NCI-H2227 (cell line): ENCODE measurements at regions not wholly inside any gene's neighbourhood (a gene's known extent, or its start where the extent isn't known, plus 50 kb on each side); places are given as distances from the start of the nearest gene placed in this dataset.

Experiments
- DNase-seq: peaks from one replicate; lab custom pipeline; 2025; ENCODE audit not compliant: unreplicated experiment; lab: John Stamatoyannopoulos, UW

GRCh38 chrX:4932790-4933189 lies 1219.3 kb upstream of the PRKX start:
- no peak for DNase-seq

DNA sequence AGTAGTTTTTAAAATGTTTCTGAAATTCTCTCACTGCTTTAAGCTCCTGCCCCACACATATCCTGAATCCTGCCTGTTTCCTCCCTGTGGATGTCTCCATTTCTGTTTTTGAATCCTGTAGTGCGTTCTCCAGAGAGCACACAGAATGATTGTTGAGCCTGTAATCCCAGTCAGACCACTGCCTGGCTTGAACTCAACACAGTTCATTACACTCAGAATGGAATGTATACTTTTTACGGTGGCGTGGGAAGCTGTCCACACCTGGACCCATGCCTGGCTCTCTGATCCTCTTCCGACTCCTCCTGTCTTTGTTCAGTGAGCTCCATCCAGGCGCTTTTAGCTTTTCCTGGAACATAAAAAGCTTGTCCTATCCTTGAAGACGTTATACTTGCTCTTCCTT lies 1217.0 kb upstream of the PRKX start:
- DNase-seq, result no peak

GRCh38 chrX:4925911-4926310 lies 1212.5 kb upstream of the PRKX start:
- no peak for DNase-seq

DNA sequence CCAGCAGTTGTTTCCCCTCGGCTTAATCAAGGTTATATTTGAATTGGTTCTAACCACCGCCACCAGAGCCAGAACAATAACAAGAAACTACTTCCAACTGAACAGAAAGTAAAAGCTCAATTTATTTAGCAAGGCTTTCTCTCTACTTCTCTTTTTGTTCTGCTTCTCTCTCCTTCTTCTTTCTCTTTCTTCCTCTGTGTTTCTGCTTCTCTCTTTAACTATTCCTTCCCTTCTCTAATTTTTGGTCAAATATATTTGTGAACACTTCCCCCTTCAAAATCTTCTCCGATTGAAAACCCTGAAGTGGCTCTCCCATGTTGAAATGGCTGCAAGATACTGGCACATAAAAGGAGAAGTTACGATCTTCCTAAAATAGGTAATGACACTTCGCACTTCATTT lies 1195.9 kb upstream of the PRKX start:
- no peak for DNase-seq

DNA sequence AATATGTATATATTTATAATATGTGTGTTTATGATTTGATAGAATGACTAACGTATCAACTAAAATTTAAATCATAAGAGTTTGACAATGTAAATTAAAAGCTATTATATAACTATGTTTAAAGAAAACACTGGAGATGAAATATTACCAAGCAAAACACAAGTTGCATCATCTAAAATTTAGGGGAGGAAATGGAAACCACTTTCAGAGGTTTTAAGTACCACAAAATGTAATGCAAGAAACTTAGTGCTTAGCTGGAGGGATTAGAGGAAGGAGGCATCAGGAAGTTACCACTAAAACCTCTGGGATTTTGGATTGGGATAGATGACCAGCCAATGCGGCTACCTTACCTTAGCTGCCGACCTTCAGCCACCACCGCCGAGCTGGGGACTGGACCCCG lies 1192.1 kb upstream of the PRKX start:
- DNase-seq, result no peak

DNA sequence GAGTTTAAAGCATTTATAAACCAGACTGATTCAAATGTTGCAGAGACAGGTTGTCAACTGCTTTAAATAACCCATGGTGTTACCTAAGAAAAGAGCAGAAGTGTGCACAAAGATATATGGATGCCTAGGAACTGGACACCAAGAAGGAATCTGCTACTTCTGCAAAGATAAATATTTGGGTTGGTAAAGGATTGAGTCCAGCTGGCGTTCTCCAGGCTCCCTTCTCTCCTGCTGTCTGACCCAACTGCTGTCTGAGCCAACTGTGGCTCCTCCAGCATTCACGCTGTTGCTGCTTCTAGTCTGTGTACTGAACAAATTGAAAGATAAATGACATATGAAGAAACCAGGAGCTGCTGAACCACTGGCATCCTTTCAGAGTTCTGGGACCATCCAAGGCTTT lies 1167.8 kb upstream of the PRKX start:
- DNase-seq, result no peak

GRCh38 chrX:4878640-4879039 lies 1165.2 kb upstream of the PRKX start:
- DNase-seq, result no peak

- no peak for DNase-seq
These were observed 1162.8 kb upstream of the PRKX start for GRCh38 chrX:4876268-4876667.

DNA sequence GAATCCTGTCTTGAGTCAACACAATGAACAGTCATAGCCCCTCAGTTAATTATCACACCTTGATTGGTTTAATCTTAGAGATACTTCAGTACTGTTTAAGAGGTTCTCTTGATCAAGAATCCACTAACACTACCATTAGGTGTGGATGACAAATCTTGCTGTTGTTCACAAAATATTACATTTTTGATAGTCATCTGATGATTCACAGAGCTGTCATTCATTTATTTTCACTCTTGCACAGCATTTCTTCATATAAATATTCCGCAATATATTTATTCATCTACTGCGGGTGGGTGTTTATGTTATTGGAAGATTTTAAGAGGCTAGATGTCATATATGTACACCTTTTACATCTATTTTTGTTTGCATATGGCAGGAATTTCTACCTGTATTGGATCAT lies 1138.1 kb upstream of the PRKX start:
- no peak for DNase-seq

GRCh38 chrX:4850312-4850711 lies 1136.9 kb upstream of the PRKX start:
- no peak for DNase-seq

DNA sequence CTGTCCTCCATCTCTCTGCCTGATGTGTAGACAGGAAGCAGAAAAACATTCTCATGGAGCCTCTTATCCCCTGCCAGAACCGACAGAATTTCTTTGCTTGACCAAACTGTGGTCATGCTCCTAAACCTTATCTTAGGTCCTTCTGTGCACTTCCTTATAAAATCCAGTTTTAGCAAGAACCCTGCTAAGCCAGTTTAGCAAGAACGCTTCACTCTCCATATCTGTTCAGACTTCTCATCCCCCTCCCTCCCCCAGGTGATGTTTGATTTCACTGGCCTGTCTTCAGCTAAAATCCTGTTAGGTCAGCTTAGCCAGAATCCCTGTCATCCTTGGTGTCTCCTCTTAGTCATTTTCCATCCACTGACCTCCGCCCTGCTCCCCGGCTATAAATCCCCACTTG lies 1130.9 kb upstream of the PRKX start:
- no peak for DNase-seq

- DNase-seq, result no peak
These were observed 1127.8 kb upstream of the PRKX start for GRCh38 chrX:4841216-4841745.

- no peak for DNase-seq
These were observed 1118.1 kb upstream of the PRKX start for GRCh38 chrX:4831574-4831973.

GRCh38 chrX:4830880-4831557 lies 1117.6 kb upstream of the PRKX start:
- DNase-seq, result no peak

DNA sequence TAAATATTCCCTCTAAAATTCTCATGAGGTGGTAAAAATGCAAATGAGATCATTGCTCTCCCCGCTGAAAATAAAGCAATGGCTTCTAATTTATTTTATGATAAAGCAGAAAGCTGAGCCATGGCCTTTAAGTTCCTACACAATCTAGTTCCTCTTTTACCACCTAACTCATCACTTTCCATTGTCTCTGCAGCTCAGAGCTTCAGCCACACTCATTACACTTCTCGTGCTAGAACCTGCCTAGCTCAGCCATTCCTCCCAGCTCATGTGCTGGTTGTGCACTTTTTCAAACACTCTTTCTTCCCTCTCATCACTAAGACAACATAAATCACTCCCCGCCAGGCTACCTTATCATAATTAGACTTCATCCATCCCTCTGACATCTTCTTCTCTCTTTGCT lies 1112.1 kb upstream of the PRKX start:
- no peak for DNase-seq

DNA sequence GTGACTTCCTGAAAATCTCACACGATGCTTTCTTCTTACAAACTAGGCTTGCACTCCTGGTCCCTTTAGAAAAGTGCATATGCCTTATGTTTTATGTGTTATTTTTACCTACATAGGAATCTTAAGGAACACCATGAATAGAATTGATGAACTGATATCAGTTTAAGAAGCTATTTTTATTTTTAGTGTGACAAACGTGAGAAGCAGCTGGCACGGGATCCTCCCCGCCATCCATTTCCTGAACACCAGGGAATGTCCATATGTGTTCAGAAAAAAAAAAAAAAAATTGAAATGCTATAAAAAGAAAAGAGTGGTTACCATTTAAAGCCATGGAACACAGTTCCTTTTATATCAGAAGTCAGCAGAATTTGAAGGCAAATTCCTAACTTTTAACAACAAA lies 1096.1 kb upstream of the PRKX start:
- DNase-seq, result no peak

GRCh38 chrX:4805502-4805901 lies 1092.1 kb upstream of the PRKX start:
- no peak for DNase-seq

GRCh38 chrX:4800756-4801155 lies 1087.3 kb upstream of the PRKX start:
- no peak for DNase-seq

DNA sequence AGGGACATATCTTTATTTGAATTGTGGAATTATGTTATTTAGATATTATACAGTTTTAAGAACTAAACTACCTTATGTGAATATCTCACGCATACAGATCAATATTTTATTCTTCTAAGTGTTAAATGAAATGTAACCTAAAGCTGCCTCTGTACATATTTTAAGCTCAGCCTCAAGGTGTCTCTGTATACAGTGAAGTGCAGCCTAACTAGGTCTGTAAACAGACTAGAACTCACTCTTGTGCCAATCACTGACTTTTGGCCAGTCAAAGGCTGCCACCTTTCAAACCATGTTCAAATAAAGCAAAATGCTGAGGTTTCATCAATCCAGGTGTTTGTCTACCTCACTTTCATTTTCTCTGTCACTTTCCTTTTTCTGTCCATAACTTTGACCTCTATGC lies 1074.5 kb upstream of the PRKX start:
- no peak for DNase-seq

GRCh38 chrX:4764888-4765287 lies 1051.4 kb upstream of the PRKX start:
- DNase-seq, result no peak

- no peak for DNase-seq
These were observed 1048.7 kb upstream of the PRKX start for GRCh38 chrX:4762196-4762595.

DNA sequence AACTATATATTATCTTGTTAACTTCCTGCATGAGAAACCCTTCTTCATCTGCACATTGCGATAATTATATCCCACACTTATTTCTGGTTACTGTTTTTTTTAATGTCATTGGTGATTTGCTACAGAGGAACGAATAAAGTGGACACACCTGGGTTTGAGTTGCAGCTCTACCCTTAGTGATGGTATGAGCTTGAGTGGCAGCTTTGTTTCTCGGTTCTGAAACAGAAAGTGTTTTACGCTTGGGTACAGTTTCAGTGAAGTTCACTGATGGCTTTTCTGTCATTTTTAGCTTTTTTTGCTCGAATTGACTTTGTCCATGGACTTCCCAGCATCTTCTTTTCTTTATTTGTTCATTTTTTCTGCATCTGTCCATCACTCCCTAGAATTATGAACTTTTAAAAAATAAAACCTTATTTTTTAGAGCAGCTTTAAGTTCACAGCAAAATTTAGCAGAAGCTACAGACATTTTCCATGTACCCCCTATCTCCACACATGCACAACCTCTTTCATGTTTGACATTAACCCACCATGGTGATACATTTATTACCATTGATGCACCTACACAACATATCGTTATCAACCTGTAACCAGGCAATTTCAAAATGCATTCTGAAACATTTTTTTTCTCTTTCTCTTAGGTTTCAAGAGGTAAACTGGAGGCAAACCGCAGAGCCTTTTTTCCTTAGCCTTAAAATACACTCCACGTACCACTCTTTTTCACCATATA lies 1041.6 kb upstream of the PRKX start:
- DNase-seq, result no peak

DNA sequence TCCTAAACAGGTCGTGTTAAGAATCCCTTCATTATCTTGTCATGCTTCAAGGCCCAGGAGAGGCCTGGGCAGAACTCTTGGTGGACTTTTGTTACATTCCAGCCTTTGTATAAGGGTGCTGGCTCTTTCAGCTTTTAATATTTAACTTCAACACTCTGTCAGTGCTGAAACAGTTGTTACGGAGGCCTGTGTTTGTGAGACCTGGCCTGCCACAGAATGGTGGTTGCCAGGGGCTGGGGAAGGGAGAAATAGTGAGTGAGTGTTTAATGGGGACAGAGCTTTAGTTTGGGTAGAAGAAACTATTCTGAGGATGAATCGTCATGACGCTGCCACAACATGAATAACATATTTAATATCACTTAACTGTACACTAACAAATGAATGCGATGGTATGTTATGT lies 1027.6 kb upstream of the PRKX start:
- DNase-seq, result no peak
